ENCODE measurements at regions not wholly inside any gene's neighbourhood (a gene's known extent, or its start where the extent isn't known, plus 50 kb on each side); places are given as distances from the start of the nearest gene placed in this dataset.

DNA sequence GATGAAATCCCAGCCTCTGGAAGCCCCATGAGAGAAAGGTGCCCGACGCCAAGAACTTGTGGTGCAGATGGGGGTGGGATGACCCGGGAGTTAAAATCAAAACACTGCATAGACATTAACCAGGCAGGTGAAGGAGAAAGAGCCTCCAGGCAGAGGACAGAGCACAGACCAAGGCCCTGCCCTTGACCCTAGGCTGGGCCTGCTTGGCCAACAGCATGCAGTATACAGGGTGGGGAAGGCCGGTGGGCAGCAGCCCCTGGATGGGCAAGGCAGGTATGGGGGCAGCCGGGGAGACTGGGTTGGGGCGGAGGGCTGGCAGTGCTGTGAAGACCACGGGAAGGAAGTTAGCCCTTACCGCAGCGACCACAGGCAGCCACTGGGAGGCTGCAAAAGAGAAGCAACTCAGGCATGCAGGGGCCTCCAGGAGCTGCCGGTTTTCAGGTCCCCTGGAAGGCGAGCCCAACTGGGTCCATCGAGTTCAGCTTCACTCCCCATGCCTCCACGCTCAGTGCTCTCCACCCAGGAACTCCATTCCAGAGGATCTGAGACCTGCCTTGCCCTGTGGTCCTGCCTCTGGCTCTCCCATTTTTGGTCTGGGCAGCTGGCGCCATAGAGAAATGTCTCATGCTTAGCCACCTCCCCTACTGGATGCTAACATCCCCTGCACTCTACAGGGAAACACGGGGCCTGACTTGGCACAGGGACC, 81.2 kb downstream of the C16orf95 start:
- DNase-seq, result peak; percentile 26
- Mint-ChIP-seq H3K36me3 (ENCODE audit: low read depth) (peaks cover 4% of the 10 kb centered on the region), H3K4me1 (peaks cover 51% of the 10 kb centered on the region), H3K4me3 (no peak overlapping the region), H3K27ac (no peak overlapping the region), H3K9me3 (peaks cover 10% of the 10 kb centered on the region), H3K27me3 (ENCODE audit: low read depth, poor library complexity) (peaks cover 15% of the 10 kb centered on the region)
- TF ChIP-seq, protein P1, sequence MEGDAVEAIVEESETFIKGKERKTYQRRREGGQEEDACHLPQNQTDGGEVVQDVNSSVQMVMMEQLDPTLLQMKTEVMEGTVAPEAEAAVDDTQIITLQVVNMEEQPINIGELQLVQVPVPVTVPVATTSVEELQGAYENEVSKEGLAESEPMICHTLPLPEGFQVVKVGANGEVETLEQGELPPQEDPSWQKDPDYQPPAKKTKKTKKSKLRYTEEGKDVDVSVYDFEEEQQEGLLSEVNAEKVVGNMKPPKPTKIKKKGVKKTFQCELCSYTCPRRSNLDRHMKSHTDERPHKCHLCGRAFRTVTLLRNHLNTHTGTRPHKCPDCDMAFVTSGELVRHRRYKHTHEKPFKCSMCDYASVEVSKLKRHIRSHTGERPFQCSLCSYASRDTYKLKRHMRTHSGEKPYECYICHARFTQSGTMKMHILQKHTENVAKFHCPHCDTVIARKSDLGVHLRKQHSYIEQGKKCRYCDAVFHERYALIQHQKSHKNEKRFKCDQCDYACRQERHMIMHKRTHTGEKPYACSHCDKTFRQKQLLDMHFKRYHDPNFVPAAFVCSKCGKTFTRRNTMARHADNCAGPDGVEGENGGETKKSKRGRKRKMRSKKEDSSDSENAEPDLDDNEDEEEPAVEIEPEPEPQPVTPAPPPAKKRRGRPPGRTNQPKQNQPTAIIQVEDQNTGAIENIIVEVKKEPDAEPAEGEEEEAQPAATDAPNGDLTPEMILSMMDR (IDR thresholded peaks at IDR 0.05), result no peak

DNA sequence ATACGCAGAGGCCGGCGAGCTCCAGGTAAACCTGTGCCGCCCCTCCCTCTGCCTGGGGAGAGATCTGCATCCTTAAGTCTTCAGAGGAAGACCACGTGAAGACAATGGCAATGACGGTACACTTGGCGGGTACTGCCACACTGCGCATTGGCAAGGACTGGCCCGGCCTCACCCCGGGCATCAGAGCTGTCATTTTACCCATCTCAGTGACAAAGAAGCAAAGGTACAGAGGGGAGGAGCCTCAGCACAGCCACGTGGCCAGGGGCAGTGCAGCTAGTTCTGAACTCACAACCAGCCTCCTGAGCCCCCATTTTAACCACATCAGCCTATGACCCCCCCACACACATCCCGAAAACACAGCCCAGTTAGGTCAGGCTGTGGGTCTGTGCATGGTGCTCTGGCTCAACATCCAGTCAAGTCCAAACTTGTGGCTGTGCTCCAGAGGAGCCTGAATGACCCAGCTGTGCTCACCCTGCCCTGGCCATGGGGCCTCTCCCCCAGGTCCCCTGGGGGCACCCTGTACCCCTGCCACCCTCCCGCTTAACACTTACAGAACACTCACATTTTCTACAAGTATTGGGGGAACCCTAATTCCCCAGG, 80.6 kb downstream of the C16orf95 start:
- H3K36me3 Mint-ChIP-seq (ENCODE audit: low read depth), result peaks cover under 1% of the 10 kb centered on the region
- DNase-seq, result no peak
- no peak overlapping the region for H3K4me3 Mint-ChIP-seq
- peaks cover 57% of the 10 kb centered on the region for H3K4me1 Mint-ChIP-seq
- no peak overlapping the region for H3K27ac Mint-ChIP-seq
- TF ChIP-seq, protein P1 (IDR thresholded peaks at IDR 0.05), result no peak
- H3K27me3 Mint-ChIP-seq (ENCODE audit: low read depth, poor library complexity), result peaks cover 15% of the 10 kb centered on the region
- peaks cover 6% of the 10 kb centered on the region for H3K9me3 Mint-ChIP-seq

DNA sequence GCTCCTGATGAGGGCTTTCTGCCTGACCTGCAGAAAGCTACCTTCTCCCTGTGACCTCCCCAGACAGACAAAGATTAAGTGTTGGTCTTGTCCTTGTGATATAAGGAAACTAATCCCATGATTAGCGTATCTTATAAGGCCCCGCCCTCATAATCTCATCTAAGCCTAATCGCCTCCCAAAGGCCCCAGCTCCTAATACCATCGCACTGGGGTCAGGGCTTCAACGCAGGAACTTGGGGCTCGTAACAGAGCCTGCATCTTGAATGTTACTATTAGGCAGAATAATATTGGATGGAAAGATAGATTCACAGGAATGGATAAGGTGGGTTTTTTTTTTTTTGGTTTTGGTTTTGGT, 78.9 kb downstream of the C16orf95 start:
- H3K27me3 Mint-ChIP-seq (ENCODE audit: low read depth, poor library complexity), result peaks cover 12% of the 10 kb centered on the region
- no peak overlapping the region for H3K4me3 Mint-ChIP-seq
- H3K9me3 Mint-ChIP-seq, result no peaks in the 10 kb centered on the region
- peaks cover 73% of the 10 kb centered on the region for H3K4me1 Mint-ChIP-seq
- DNase-seq, result no peak
- TF ChIP-seq, protein P1 (IDR thresholded peaks at IDR 0.05), result no peak
- no peaks in the 10 kb centered on the region for H3K36me3 Mint-ChIP-seq (ENCODE audit: low read depth)
- H3K27ac Mint-ChIP-seq, result no peak overlapping the region

DNA sequence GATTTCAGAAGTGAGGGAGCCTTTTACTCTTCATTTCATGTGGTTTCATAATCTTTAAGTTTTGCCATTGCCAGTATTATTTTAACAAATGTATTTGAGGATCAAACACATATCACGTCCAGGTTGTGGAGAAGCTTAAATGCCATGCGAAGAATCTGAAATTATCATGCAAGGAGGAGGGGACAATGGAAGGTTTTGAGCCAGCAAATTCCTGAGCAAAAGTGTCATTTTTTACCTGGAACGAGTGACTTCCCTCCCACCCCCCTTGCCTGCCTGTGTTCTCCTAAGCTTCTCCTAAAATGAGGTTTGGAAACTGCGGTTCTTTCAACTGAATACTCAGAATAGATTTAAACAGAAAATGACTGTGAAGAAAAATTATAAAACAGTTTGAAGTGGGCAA, 77.6 kb downstream of the C16orf95 start:
- no peaks in the 10 kb centered on the region for H3K9me3 Mint-ChIP-seq
- H3K4me3 Mint-ChIP-seq, result no peak overlapping the region
- H3K27ac Mint-ChIP-seq, result no peak overlapping the region
- no peaks in the 10 kb centered on the region for H3K36me3 Mint-ChIP-seq (ENCODE audit: low read depth)
- H3K27me3 Mint-ChIP-seq (ENCODE audit: low read depth, poor library complexity), result peaks cover 3% of the 10 kb centered on the region
- no peak for DNase-seq
- TF ChIP-seq, protein P1 (IDR thresholded peaks at IDR 0.05), result no peak
- H3K4me1 Mint-ChIP-seq, result peaks cover 72% of the 10 kb centered on the region

GRCh38 chr16:87240211-87241136, 76.7 kb downstream of the C16orf95 start:
- Mint-ChIP-seq H3K9me3 (no peaks in the 10 kb centered on the region), H3K4me1 (peaks cover 72% of the 10 kb centered on the region), H3K4me3 (no peak overlapping the region), H3K36me3 (ENCODE audit: low read depth) (no peaks in the 10 kb centered on the region), H3K27me3 (ENCODE audit: low read depth, poor library complexity) (peaks cover 3% of the 10 kb centered on the region), H3K27ac (peak overlapping the region; percentile 1)
- DNase-seq, result no peak
- TF ChIP-seq, protein P1 (IDR thresholded peaks at IDR 0.05), result no peak

All from nephron progenitor cell (in vitro differentiated cells).